Smooth muscle cell (in vitro differentiated cells): ENCODE measurements at regions not wholly inside any gene's neighbourhood (a gene's known extent, or its start where the extent isn't known, plus 50 kb on each side); places are given as distances from the start of the nearest gene placed in this dataset.

Experiments used
- DNase-seq: peaks from one replicate; lab custom pipeline; 2025; ENCODE audit not compliant: unreplicated experiment; lab: John Stamatoyannopoulos, UW
- H2AFZ ChIP-seq: fragments of 200-600 bp; sonication (generic); 2 replicates; pipeline ENCODE4 v1.6.0; 2016; ENCODE audit warnings: antibody characterized with exemption, low read depth, mild to moderate bottlenecking
- H3F3A ChIP-seq: fragments of 200-600 bp; sonication (generic); 2 replicates; pipeline ENCODE4 v1.6.0; 2017; ENCODE audit warnings: antibody characterized with exemption, low read depth
- H3K27ac ChIP-seq: fragments of 200-600 bp; sonication (generic); 2 replicates; pipeline ENCODE4 v1.5.1; 2016; ENCODE audit warnings: low read depth, mild to moderate bottlenecking
- H3K27me3 ChIP-seq: fragments of 200-600 bp; sonication (generic); 2 replicates; pipeline ENCODE4 v1.6.1; 2016; ENCODE audit warnings: low read depth, mild to moderate bottlenecking
- H3K36me3 ChIP-seq: fragments of 200-600 bp; sonication (generic); 2 replicates; pipeline ENCODE4 v1.5.1; 2016; ENCODE audit warnings: low read depth
- H3K4me1 ChIP-seq: fragments of 200-600 bp; sonication (generic); 2 replicates; pipeline ENCODE4 v1.5.1; 2016; ENCODE audit warnings: low read depth
- H3K4me2 ChIP-seq: fragments of 200-600 bp; sonication (generic); 2 replicates; pipeline ENCODE4 v1.6.0; 2016; ENCODE audit warnings: mild to moderate bottlenecking
- H3K4me3 ChIP-seq: fragments of 200-600 bp; sonication (generic); 2 replicates; pipeline ENCODE4 v1.5.1; 2016; ENCODE audit warnings: mild to moderate bottlenecking
- H3K79me2 ChIP-seq: fragments of 200-600 bp; sonication (generic); 2 replicates; pipeline ENCODE4 v1.6.0; 2016; ENCODE audit warnings: low read depth, mild to moderate bottlenecking
- H3K9ac ChIP-seq: fragments of 200-600 bp; sonication (generic); 2 replicates; pipeline ENCODE4 v1.6.0; 2016; ENCODE audit warnings: low read depth
- H3K9me3 ChIP-seq: fragments of 200-600 bp; sonication (generic); replicated peaks from 2 replicates; pipeline ENCODE4 v1.5.1; 2016; ENCODE audit warnings: low read depth
- H4K20me1 ChIP-seq: fragments of 200-600 bp; sonication (generic); 2 replicates; pipeline ENCODE4 v1.6.0; 2016; ENCODE audit warnings: low read depth
- WGBS: methylation state at CpG from one replicate; pipeline ENCODE4 v1.1.7; 2016; ENCODE audit warnings: low lambda C conversion rate; 5-methylcytosine and 5-hydroxymethylcytosine counted together
- TF ChIP-seq, protein P1 (sequence below): fragments of 200-600 bp; sonication (generic); IDR thresholded peaks from 2 replicates; pipeline ENCODE4 v1.5.1; 2017; ENCODE audit warnings: borderline replicate concordance, mild to moderate bottlenecking, antibody characterized with exemption; ENCODE audit not compliant: insufficient read depth, poor library complexity, severe bottlenecking

DNA sequence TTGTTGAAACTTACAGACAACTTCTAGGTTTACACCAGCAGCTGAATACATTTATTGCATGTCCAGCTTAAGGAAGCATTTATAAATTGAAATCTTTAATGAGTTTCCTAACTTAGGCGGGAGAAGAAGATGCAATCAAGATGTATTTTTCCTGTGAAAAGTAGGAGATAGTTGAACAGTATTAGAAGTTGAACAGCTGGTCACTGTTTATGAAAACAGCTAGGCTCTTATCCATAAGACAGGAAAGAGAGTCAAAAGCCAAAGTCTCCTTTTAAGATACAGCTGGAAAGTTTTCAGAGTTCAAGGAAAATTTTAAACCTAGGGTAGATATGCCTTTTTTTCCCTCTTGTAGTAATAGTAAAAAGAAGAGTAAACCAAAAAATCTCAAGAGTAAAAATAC is 236.1 kb upstream of the FERD3L start:
- Histone ChIP-seq H3K27me3 (no peaks in the 10 kb centered on the region), H3K4me1 (peaks cover 23% of the 10 kb centered on the region), H3K4me3 (no peak overlapping the region), H3K9ac (no peak overlapping the region), H3K36me3 (no peaks in the 10 kb centered on the region), H3F3A (peaks cover 23% of the 10 kb centered on the region), H4K20me1 (no peaks in the 10 kb centered on the region), H3K9me3 (no peaks in the 10 kb centered on the region), H2AFZ (peak overlapping the region; percentile 79), H3K27ac (peak overlapping the region; percentile 46), H3K4me2 (peak overlapping the region; percentile 7), H3K79me2 (no peaks in the 10 kb centered on the region)
- TF ChIP-seq, protein P1, sequence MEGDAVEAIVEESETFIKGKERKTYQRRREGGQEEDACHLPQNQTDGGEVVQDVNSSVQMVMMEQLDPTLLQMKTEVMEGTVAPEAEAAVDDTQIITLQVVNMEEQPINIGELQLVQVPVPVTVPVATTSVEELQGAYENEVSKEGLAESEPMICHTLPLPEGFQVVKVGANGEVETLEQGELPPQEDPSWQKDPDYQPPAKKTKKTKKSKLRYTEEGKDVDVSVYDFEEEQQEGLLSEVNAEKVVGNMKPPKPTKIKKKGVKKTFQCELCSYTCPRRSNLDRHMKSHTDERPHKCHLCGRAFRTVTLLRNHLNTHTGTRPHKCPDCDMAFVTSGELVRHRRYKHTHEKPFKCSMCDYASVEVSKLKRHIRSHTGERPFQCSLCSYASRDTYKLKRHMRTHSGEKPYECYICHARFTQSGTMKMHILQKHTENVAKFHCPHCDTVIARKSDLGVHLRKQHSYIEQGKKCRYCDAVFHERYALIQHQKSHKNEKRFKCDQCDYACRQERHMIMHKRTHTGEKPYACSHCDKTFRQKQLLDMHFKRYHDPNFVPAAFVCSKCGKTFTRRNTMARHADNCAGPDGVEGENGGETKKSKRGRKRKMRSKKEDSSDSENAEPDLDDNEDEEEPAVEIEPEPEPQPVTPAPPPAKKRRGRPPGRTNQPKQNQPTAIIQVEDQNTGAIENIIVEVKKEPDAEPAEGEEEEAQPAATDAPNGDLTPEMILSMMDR, result no peak
- DNase-seq, result no peak
- 30% methylated on average over 1 of the region's 1 CpG for WGBS

- H4K20me1 ChIP-seq, result no peaks in the 10 kb centered on the region
- H2AFZ ChIP-seq, result peak overlapping the region; percentile 86
- peak overlapping the region; percentile 34 for H3K4me3 ChIP-seq
- no peaks in the 10 kb centered on the region for H3K9me3 ChIP-seq
- WGBS, result 62% methylated on average over 2 of the region's 2 CpGs
- no peaks in the 10 kb centered on the region for H3K36me3 ChIP-seq
- no peaks in the 10 kb centered on the region for H3K27me3 ChIP-seq
- TF ChIP-seq, protein P1, result no peak
- DNase-seq, result no peak
- peak overlapping the region; percentile 83 for H3K27ac ChIP-seq
- no peaks in the 10 kb centered on the region for H3K79me2 ChIP-seq
- peak overlapping the region; percentile 69 for H3K9ac ChIP-seq
- peak overlapping the region; percentile 84 for H3K4me2 ChIP-seq
- peaks cover 30% of the 10 kb centered on the region for H3F3A ChIP-seq
- H3K4me1 ChIP-seq, result peaks cover 23% of the 10 kb centered on the region
Observed at GRCh38 chr7:19378345-19378714, 233.1 kb upstream of the FERD3L start.

DNA sequence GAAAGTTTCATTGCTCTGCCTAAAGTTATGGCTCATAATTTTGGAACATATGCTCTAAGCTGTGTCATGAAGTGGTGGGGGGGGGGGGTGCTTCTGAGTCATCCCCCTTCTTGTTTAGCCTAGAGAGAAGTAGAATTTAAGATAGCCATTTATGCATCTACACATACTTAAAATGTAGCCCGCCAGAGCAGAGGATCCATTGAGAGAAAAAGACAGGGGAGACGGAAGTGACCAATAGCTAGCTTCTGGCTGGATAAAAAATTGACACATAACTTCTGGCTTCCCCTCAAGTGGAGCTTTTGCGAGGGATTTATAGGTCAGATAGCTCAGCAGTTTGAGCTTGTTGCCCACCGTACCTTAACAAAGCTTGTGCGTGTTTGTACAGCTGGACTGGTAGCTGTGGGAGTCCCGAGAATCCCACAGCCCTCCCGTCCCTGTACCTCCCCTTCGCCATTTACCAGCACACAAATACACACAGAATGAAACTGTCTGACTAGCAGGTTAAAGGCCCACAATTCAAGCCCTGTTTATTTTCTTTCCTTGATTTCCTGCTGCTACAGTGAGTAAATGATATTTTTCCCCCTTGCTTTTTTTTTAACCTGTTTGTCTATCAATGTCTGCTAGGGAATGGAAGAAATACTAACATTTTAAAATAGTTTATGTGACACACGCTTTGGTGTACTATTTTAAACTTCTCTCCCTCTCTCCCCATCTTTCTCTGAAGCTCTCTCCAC is 232.6 kb upstream of the FERD3L start:
- TF ChIP-seq, protein P1, result no peak
- DNase-seq, result peak; percentile 9
- H3K4me3 ChIP-seq, result peak overlapping the region; percentile 34
- no peaks in the 10 kb centered on the region for H4K20me1 ChIP-seq
- peaks cover 23% of the 10 kb centered on the region for H3K4me1 ChIP-seq
- H3K27me3 ChIP-seq, result no peaks in the 10 kb centered on the region
- WGBS, result 23% methylated on average over 9 of the region's 9 CpGs
- H3K4me2 ChIP-seq, result peak overlapping the region; percentile 84
- no peaks in the 10 kb centered on the region for H3K79me2 ChIP-seq
- H3K27ac ChIP-seq, result peak overlapping the region; percentile 83
- H3K36me3 ChIP-seq, result no peaks in the 10 kb centered on the region
- peaks cover 30% of the 10 kb centered on the region for H3F3A ChIP-seq
- peak overlapping the region; percentile 86 for H2AFZ ChIP-seq
- H3K9me3 ChIP-seq, result no peaks in the 10 kb centered on the region
- peak overlapping the region; percentile 69 for H3K9ac ChIP-seq

DNA sequence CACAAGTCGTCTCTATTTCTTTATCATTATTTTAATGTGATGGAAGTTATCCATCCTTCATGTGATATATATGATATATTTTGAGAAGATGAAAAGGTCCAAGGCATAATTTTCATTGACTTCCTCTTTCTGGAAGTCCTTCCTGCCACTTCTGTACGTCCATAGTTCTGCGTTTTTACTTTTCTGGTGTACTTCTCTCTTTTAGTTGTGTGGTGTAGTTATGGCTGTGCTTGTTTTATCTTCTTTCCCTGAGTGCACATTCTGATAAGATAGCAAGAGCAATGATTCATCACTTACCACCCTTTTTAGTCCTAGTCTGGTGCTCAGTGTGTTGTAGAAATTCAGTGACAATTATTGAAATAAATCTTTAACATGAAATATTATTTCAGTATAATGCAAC is 231.3 kb upstream of the FERD3L start:
- no peak overlapping the region for H3K9ac ChIP-seq
- DNase-seq, result no peak
- peak overlapping the region; percentile 84 for H3K4me2 ChIP-seq
- H4K20me1 ChIP-seq, result no peaks in the 10 kb centered on the region
- peaks cover 23% of the 10 kb centered on the region for H3K4me1 ChIP-seq
- peak overlapping the region; percentile 83 for H3K27ac ChIP-seq
- TF ChIP-seq, protein P1, result no peak
- no peaks in the 10 kb centered on the region for H3K36me3 ChIP-seq
- no peak overlapping the region for H3K4me3 ChIP-seq
- H3K27me3 ChIP-seq, result no peaks in the 10 kb centered on the region
- no peaks in the 10 kb centered on the region for H3K79me2 ChIP-seq
- peaks cover 30% of the 10 kb centered on the region for H3F3A ChIP-seq
- H2AFZ ChIP-seq, result no peak overlapping the region
- 23% methylated on average over 3 of the region's 3 CpGs for WGBS
- no peaks in the 10 kb centered on the region for H3K9me3 ChIP-seq
